ENCODE measurements at regions not wholly inside any gene's neighbourhood (a gene's known extent, or its start where the extent isn't known, plus 50 kb on each side); places are given as distances from the start of the nearest gene placed in this dataset.

GRCh38 chr9:121569266-121569648 lies 69.6 kb upstream of the GGTA1 start:
- Histone ChIP-seq H3K27ac (ENCODE audit: poor library complexity, severe bottlenecking) (peak overlapping the region; percentile 18), H3K4me1 (ENCODE audit: insufficient read depth, poor library complexity, severe bottlenecking) (peaks cover 12% of the 10 kb centered on the region), H3K9me3 (ENCODE audit: severe bottlenecking) (no peaks in the 10 kb centered on the region), H3K36me3 (ENCODE audit: low read depth) (no peaks in the 10 kb centered on the region), H3K27me3 (ENCODE audit: insufficient read depth, poor library complexity, severe bottlenecking) (no peaks in the 10 kb centered on the region), H3K4me3 (ENCODE audit: severe bottlenecking) (no peak overlapping the region)
- DNase-seq (ENCODE audit: low spot score) (no peak), ATAC-seq (ENCODE audit: low read depth) (peak; percentile 6; the same call in 1 of the 3 replicates)
- TF ChIP-seq CTCF (IDR thresholded peaks at IDR 0.05; ENCODE audit: poor library complexity, severe bottlenecking) = no peak

GRCh38 chr9:121572581-121572980 lies 72.9 kb upstream of the GGTA1 start:
- Histone ChIP-seq H3K9me3 (ENCODE audit: severe bottlenecking) (no peaks in the 10 kb centered on the region), H3K36me3 (ENCODE audit: low read depth) (no peaks in the 10 kb centered on the region), H3K4me3 (ENCODE audit: severe bottlenecking) (no peak overlapping the region), H3K27ac (ENCODE audit: poor library complexity, severe bottlenecking) (no peak overlapping the region), H3K4me1 (ENCODE audit: insufficient read depth, poor library complexity, severe bottlenecking) (peaks cover 12% of the 10 kb centered on the region), H3K27me3 (ENCODE audit: insufficient read depth, poor library complexity, severe bottlenecking) (no peaks in the 10 kb centered on the region)
- TF ChIP-seq CTCF (IDR thresholded peaks at IDR 0.05; ENCODE audit: poor library complexity, severe bottlenecking) = no peak
- DNase-seq (ENCODE audit: low spot score) (no peak), ATAC-seq (ENCODE audit: low read depth) (no peak)

GRCh38 chr9:121573717-121574485 lies 74.3 kb upstream of the GGTA1 start:
- Histone ChIP-seq H3K36me3 (ENCODE audit: low read depth) (no peaks in the 10 kb centered on the region), H3K4me3 (ENCODE audit: severe bottlenecking) (no peak overlapping the region), H3K9me3 (ENCODE audit: severe bottlenecking) (no peaks in the 10 kb centered on the region), H3K27me3 (ENCODE audit: insufficient read depth, poor library complexity, severe bottlenecking) (no peaks in the 10 kb centered on the region), H3K4me1 (ENCODE audit: insufficient read depth, poor library complexity, severe bottlenecking) (peaks cover 8% of the 10 kb centered on the region), H3K27ac (ENCODE audit: poor library complexity, severe bottlenecking) (no peak overlapping the region)
- DNase-seq (ENCODE audit: low spot score) = no peak
- ATAC-seq (ENCODE audit: low read depth) = peak; percentile 13; the same call in 1 of the 3 replicates
- TF ChIP-seq CTCF (IDR thresholded peaks at IDR 0.05; ENCODE audit: poor library complexity, severe bottlenecking) = peak; percentile 16

GRCh38 chr9:121574774-121575519 lies 75.3 kb upstream of the GGTA1 start:
- Histone ChIP-seq H3K27me3 (ENCODE audit: insufficient read depth, poor library complexity, severe bottlenecking) (no peaks in the 10 kb centered on the region), H3K4me1 (ENCODE audit: insufficient read depth, poor library complexity, severe bottlenecking) (no peaks in the 10 kb centered on the region), H3K4me3 (ENCODE audit: severe bottlenecking) (no peak overlapping the region), H3K9me3 (ENCODE audit: severe bottlenecking) (no peaks in the 10 kb centered on the region), H3K27ac (ENCODE audit: poor library complexity, severe bottlenecking) (no peak overlapping the region), H3K36me3 (ENCODE audit: low read depth) (no peaks in the 10 kb centered on the region)
- TF ChIP-seq CTCF (IDR thresholded peaks at IDR 0.05; ENCODE audit: poor library complexity, severe bottlenecking) = no peak
- no peak for DNase-seq (ENCODE audit: low spot score)
- no peak for ATAC-seq (ENCODE audit: low read depth)

Measured in RWPE2 (cell line).